ENCODE measurements at regions not wholly inside any gene's neighbourhood (a gene's known extent, or its start where the extent isn't known, plus 50 kb on each side); places are given as distances from the start of the nearest gene placed in this dataset.
"Not testable (repeated sequence)": the region's sequence is repeated elsewhere in the genome, so short reads cannot be mapped to it uniquely, and the experiment has no call there.

- no peak for DNase-seq (ENCODE audit: low spot score)
These were observed 411.0 kb upstream of the DPP6 start for GRCh38 chr7:153641199-153641598.

DNA sequence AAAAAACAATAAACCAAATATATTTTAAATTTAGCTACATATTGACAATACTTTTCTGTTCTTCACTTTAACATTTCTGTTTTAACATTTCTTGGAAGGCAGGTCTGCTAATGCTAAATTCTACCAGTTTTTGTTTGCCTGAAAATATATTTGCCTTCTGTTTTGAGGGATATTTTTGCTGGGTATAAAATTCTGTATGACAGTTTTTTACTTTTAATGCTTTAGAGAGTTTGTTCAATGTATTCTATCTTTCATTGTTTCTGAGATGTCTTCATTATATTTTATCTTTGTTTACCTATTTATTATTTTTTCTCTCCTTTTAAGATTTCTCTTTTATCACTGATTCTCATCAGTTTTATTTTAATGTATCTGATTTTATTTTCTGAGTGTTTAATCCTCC, 409.2 kb upstream of the DPP6 start:
- no peak for DNase-seq (ENCODE audit: low spot score)

- no peak for DNase-seq (ENCODE audit: low spot score)
These were observed 394.9 kb upstream of the DPP6 start for GRCh38 chr7:153657182-153657800.

GRCh38 chr7:153675131-153675530, 377.1 kb upstream of the DPP6 start:
- no peak for DNase-seq (ENCODE audit: low spot score)

GRCh38 chr7:153682628-153683027, 369.6 kb upstream of the DPP6 start:
- no peak for DNase-seq (ENCODE audit: low spot score)

- DNase-seq (ENCODE audit: low spot score) = no peak
These were observed 356.0 kb upstream of the DPP6 start for GRCh38 chr7:153696242-153696641.

DNA sequence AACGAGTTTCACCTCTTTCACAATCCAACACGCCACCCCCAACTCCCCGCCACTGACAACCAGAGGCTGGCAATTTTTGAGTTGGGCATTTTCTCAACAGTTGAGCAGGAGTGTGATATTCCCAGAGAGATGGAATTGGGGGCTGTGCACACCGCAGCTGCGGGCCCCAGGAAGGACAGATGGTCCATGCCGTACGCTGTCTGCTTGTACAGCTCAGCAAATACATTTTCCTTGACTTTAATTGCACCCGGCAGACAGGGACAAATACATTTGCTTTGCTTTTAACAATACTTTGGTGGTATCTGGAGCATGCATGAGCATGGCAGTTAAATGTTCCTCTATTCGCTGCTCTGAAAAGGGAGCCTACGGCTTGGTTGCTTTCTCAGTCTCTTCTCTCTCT, 354.2 kb upstream of the DPP6 start:
- no peak for DNase-seq (ENCODE audit: low spot score)

DNA sequence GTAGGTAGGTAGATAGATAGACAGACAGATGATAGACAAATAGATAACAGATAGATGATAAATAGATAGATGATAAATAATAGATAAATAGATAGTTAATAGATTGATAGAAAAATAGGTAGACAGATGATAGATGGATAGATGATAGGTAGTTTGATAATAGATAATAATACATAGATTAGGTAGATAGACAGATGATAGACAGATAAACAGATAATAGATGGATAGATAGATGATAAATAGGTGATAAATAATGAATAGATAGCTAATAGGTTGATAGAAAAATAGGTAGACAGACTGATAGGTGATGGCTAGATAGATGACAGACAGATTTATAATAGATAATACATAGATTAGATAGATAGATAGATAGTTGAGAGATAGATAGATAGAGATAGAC, 350.5 kb upstream of the DPP6 start:
- DNase-seq (ENCODE audit: low spot score) = no peak

GRCh38 chr7:153723892-153724291, 328.3 kb upstream of the DPP6 start:
- not testable (repeated sequence) for DNase-seq (ENCODE audit: low spot score)

- not testable (repeated sequence) for DNase-seq (ENCODE audit: low spot score)
These were observed 320.7 kb upstream of the DPP6 start for GRCh38 chr7:153731504-153731903.

DNA sequence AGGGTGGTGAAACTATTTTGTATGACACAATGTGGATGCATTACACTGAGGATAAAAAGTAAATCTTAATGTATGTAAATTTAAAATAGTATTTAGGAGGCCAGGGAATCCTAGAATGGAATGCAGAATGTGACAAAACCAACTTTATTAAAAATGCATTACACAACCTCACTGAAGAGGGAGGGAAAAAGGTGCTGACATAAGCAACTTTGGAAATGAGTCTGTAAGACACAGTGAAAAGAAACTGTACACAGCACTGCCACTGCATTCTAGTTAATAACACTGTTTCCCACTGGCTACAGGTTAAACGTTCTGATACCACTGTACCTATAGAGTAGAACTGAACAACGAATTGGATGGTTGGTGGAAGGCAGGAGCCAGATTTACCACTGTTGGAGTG, 308.8 kb upstream of the DPP6 start:
- DNase-seq (ENCODE audit: low spot score) = not testable (repeated sequence)

DNA sequence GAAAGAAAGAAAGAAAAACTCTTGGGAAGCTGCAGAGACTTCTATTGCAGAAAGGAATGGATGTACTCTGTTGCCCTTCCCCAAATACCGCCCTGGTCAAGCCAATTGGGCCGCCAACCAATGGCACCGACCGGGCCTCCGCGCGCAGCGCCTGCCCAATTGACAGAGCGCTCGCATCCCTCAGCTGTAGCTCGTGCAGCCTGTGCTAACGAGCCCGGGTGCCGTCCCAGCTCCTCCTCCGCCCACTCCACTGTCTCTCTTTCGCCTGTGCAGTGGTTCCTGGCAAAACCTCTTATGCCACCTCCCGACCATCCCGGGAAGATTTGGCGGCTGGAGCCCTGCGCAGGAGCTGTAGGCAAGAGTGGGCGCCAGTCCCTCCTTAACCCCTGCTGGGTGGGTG, 304.2 kb upstream of the DPP6 start:
- not testable (repeated sequence) for DNase-seq (ENCODE audit: low spot score)

- not testable (repeated sequence) for DNase-seq (ENCODE audit: low spot score)
These were observed 303.3 kb upstream of the DPP6 start for GRCh38 chr7:153748885-153749284.

DNA sequence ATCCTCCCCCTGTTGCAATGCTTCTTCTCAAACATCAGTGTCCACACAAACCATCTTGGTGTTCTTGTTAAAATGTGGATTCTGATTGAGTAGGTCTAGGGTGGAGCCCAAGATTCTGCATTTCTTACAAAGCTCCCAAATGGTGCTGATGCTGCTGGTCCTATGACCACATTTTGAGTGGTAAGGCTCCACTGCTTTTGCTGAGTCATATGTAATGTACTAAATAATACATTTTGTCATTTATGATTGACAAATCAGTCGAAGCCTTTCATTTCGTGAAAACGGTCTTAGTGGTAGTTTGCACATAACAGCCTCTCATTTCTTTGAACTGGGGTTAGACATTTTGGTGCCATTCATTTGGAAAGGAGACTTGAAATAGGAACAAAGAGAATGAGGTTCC, 286.3 kb upstream of the DPP6 start:
- not testable (repeated sequence) for DNase-seq (ENCODE audit: low spot score)

DNA sequence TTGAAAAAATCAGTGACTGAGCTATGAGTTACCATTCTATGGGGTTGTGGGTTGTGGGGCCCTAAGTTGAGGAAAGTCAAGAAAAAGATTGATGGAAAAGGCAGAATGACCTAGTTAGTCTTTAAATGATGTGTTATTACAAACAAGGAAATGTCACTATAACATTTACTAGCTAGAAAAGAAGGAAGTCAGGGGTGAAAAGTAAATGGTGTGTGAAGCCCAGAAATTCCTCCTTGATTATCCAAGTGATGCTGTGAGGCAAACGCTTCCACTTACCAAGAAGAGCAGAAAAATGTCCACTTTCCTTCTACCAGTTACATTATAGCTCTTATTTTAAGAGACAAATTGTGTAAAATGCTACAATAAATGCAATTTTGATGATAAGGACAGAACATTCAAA, 285.3 kb upstream of the DPP6 start:
- not testable (repeated sequence) for DNase-seq (ENCODE audit: low spot score)

GRCh38 chr7:153772966-153773365, 279.2 kb upstream of the DPP6 start:
- no peak for DNase-seq (ENCODE audit: low spot score)

DNA sequence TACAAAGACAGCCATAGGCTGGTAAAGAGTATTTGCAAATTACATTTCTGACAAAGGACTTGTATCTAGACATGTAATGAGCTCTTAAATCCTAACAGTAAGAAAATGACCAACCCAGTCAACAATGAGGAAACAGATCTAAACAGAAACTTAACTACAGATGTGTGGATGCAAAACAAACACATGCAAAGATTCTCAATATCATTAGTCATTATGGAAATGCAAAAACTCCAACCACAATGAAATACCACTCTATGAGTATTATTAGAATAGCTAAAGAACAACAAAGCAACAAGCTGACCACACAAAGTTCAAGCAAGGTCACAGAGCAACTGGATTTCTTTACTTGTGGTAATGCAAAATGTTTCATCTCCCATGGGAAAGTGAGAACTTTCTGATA, 275.3 kb upstream of the DPP6 start:
- DNase-seq (ENCODE audit: low spot score) = not testable (repeated sequence)

- not testable (repeated sequence) for DNase-seq (ENCODE audit: low spot score)
These were observed 254.8 kb upstream of the DPP6 start for GRCh38 chr7:153797363-153797762.

- DNase-seq (ENCODE audit: low spot score) = no peak
These were observed 244.1 kb upstream of the DPP6 start for GRCh38 chr7:153808117-153808516.

DNA sequence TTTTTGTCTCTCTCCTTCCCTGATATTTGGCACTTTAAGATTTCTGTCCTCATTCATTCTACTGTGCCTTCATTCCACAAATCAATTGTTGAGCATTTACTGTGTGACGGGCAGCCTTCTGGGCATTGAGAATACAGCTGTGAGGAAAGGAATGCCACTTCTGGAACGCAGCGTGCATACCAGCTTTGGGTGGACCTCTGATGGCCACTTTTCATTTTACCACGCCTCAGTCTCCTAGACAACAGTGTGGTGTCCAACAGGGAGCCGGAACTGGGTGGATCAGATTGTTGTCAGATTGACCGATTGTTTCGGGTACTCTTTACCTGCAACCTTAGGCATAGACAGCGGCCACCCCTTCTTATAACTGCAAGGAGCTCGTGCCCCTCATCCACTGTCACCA, 222.7 kb upstream of the DPP6 start:
- DNase-seq (ENCODE audit: low spot score) = no peak

DNA sequence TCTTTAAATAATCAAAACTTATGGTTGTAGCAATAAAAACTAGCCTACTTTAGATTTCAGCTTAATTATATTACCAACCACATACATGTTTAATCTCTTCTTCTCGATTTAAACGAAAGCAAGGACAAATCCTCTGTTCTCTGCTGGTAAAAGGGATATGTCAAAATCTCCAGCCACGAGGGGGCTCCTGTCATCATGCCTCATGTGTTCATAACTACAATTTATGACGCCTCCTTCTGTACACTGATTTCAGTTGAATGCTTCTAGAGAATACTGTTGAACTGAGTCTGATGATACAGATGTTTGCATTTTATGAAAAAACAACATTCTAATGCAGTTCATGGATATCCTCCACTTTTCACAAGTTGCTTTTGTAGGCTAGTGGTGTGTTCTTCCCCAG, 220.0 kb upstream of the DPP6 start:
- DNase-seq (ENCODE audit: low spot score) = no peak

DNA sequence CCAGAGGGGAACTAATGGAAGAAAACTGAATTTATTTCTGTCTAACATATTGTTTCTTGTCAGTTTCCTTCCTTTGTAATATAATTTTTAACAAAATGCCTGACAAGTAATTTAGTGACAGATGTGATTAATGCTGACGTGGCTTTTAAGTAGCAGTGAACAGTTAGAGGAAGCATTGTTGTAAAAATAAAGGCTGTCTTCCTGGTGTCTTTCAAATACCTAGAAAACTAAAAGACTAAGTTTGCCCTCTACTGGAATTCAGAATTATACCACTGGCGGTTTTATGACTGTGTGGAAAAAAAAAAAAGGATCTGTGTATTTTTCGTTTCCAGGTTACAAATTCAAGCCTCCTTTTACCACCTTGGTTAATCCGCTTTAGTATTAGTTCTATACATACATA, 217.1 kb upstream of the DPP6 start:
- no peak for DNase-seq (ENCODE audit: low spot score)

DNA sequence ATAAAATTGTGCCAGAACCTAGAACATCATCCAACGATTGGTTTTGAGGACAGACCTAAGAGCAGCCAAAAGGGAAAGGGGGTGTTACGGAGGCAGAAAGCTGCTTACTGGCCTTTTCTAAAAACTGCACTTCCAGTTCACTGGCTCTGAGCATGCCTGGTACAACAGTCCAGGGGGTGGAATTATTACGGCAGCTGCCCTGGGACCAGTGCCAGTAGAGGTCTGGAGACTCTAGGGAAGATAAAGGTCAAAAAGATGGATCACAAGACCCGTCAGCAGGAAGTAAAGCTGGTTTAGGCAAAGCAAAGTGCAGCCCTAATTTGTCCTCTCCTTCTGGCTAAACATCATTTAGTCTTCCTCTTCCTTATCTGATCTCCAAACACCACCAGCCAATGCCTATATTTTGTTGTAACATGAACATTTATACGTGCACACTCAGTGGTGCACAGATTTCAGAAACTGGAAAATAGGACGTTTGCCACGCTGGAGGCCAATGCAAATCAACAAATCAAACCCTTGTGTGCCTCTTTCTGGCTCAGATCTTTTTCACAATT, 216.4 kb upstream of the DPP6 start:
- no peak for DNase-seq (ENCODE audit: low spot score)

- no peak for DNase-seq (ENCODE audit: low spot score)
These were observed 213.6 kb upstream of the DPP6 start for GRCh38 chr7:153838591-153838990.

Data from D341Med (cell line).